ENCODE measurements at regions not wholly inside any gene's neighbourhood (a gene's known extent, or its start where the extent isn't known, plus 50 kb on each side); places are given as distances from the start of the nearest gene placed in this dataset.

- TF ChIP-seq, protein P1, sequence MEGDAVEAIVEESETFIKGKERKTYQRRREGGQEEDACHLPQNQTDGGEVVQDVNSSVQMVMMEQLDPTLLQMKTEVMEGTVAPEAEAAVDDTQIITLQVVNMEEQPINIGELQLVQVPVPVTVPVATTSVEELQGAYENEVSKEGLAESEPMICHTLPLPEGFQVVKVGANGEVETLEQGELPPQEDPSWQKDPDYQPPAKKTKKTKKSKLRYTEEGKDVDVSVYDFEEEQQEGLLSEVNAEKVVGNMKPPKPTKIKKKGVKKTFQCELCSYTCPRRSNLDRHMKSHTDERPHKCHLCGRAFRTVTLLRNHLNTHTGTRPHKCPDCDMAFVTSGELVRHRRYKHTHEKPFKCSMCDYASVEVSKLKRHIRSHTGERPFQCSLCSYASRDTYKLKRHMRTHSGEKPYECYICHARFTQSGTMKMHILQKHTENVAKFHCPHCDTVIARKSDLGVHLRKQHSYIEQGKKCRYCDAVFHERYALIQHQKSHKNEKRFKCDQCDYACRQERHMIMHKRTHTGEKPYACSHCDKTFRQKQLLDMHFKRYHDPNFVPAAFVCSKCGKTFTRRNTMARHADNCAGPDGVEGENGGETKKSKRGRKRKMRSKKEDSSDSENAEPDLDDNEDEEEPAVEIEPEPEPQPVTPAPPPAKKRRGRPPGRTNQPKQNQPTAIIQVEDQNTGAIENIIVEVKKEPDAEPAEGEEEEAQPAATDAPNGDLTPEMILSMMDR (IDR thresholded peaks at IDR 0.05): no peak
- TF ChIP-seq POLR2A (IDR thresholded peaks at IDR 0.05): no peak
Observed at GRCh38 chr15:93428807-93429351, 339.9 kb upstream of the RGMA start.

All from uterus (tissue), 2 donors.